ENCODE measurements at regions not wholly inside any gene's neighbourhood (a gene's known extent, or its start where the extent isn't known, plus 50 kb on each side); places are given as distances from the start of the nearest gene placed in this dataset.

- H3K27ac ChIP-seq (ENCODE audit: low read length) = no peak overlapping the region
- no peak for TF ChIP-seq CTCF (IDR thresholded peaks at IDR 0.05; ENCODE audit: low read length)
- no peak for TF ChIP-seq EZH2phosphoT487 (IDR thresholded peaks at IDR 0.05; ENCODE audit: low read length)
- no peak overlapping the region for H3K4me3 ChIP-seq (ENCODE audit: low read length)
- H3K9ac ChIP-seq (ENCODE audit: low read length) = no peak overlapping the region
- no peak overlapping the region for H3K4me2 ChIP-seq (ENCODE audit: low read depth, low read length)
- H3K9me3 ChIP-seq (replicated peaks; ENCODE audit: insufficient read depth, low read length) = no peaks in the 10 kb centered on the region
- no peaks in the 10 kb centered on the region for H3K79me2 ChIP-seq (ENCODE audit: low read length)
- no peaks in the 10 kb centered on the region for H3F3A ChIP-seq (ENCODE audit: insufficient read depth, low read length)
- no peaks in the 10 kb centered on the region for H3K9me2 ChIP-seq (replicated peaks; ENCODE audit: insufficient read depth, low read length)
- no peaks in the 10 kb centered on the region for H3K36me3 ChIP-seq (replicated peaks; ENCODE audit: insufficient read depth, low read length)
- no peaks in the 10 kb centered on the region for H3K4me1 ChIP-seq (ENCODE audit: low read length)
- H4K20me1 ChIP-seq (ENCODE audit: insufficient read depth, low read length) = no peaks in the 10 kb centered on the region
- DNase-seq = no peak
- H3K27me3 ChIP-seq (replicated peaks; ENCODE audit: insufficient read depth, low read length) = peaks cover 56% of the 10 kb centered on the region
- no peak overlapping the region for H2AFZ ChIP-seq (ENCODE audit: low read length)
Observed at GRCh38 chr16:85971902-85972638, 73.1 kb downstream of the IRF8 start.

- no peak for TF ChIP-seq EZH2phosphoT487 (IDR thresholded peaks at IDR 0.05; ENCODE audit: low read length)
- no peak for TF ChIP-seq CTCF (IDR thresholded peaks at IDR 0.05; ENCODE audit: low read length)
- TF ChIP-seq EZH2 (optimal IDR thresholded peaks at IDR 0.05; ENCODE audit: low read depth, low read length) = no peak
- H3K36me3 ChIP-seq (replicated peaks; ENCODE audit: insufficient read depth, low read length) = no peaks in the 10 kb centered on the region
- no peaks in the 10 kb centered on the region for H3F3A ChIP-seq (ENCODE audit: insufficient read depth, low read length)
- H3K9ac ChIP-seq (ENCODE audit: low read length) = no peak overlapping the region
- H3K4me3 ChIP-seq (ENCODE audit: low read length) = no peak overlapping the region
- DNase-seq = no peak
- H3K4me2 ChIP-seq (ENCODE audit: low read depth, low read length) = no peak overlapping the region
- no peak overlapping the region for H2AFZ ChIP-seq (ENCODE audit: low read length)
- H4K20me1 ChIP-seq (ENCODE audit: insufficient read depth, low read length) = no peaks in the 10 kb centered on the region
- H3K27me3 ChIP-seq (replicated peaks; ENCODE audit: insufficient read depth, low read length) = peaks cover 58% of the 10 kb centered on the region
- no peaks in the 10 kb centered on the region for H3K9me2 ChIP-seq (replicated peaks; ENCODE audit: insufficient read depth, low read length)
- no peaks in the 10 kb centered on the region for H3K9me3 ChIP-seq (replicated peaks; ENCODE audit: insufficient read depth, low read length)
- no peak overlapping the region for H3K27ac ChIP-seq (ENCODE audit: low read length)
- H3K4me1 ChIP-seq (ENCODE audit: low read length) = no peaks in the 10 kb centered on the region
- no peaks in the 10 kb centered on the region for H3K79me2 ChIP-seq (ENCODE audit: low read length)
Observed at GRCh38 chr16:85974428-85975375, 75.7 kb downstream of the IRF8 start.

GRCh38 chr16:85975451-85975981 lies 76.6 kb downstream of the IRF8 start:
- Histone ChIP-seq H3K27ac (ENCODE audit: low read length) (no peak overlapping the region), H3K4me1 (ENCODE audit: low read length) (no peaks in the 10 kb centered on the region), H4K20me1 (ENCODE audit: insufficient read depth, low read length) (no peaks in the 10 kb centered on the region), H3F3A (ENCODE audit: insufficient read depth, low read length) (no peaks in the 10 kb centered on the region), H3K36me3 (replicated peaks; ENCODE audit: insufficient read depth, low read length) (no peaks in the 10 kb centered on the region), H3K9me2 (replicated peaks; ENCODE audit: insufficient read depth, low read length) (no peaks in the 10 kb centered on the region), H3K4me3 (ENCODE audit: low read length) (no peak overlapping the region), H3K4me2 (ENCODE audit: low read depth, low read length) (no peak overlapping the region), H3K9me3 (replicated peaks; ENCODE audit: insufficient read depth, low read length) (no peaks in the 10 kb centered on the region), H3K9ac (ENCODE audit: low read length) (no peak overlapping the region), H3K79me2 (ENCODE audit: low read length) (no peaks in the 10 kb centered on the region), H3K27me3 (replicated peaks; ENCODE audit: insufficient read depth, low read length) (peaks cover 56% of the 10 kb centered on the region), H2AFZ (ENCODE audit: low read length) (no peak overlapping the region)
- DNase-seq = no peak
- TF ChIP-seq EZH2phosphoT487 (IDR thresholded peaks at IDR 0.05; ENCODE audit: low read length) (no peak), EZH2 (optimal IDR thresholded peaks at IDR 0.05; ENCODE audit: low read depth, low read length) (no peak), CTCF (IDR thresholded peaks at IDR 0.05; ENCODE audit: low read length) (no peak)
